ENCODE measurements at regions not wholly inside any gene's neighbourhood (a gene's known extent, or its start where the extent isn't known, plus 50 kb on each side); places are given as distances from the start of the nearest gene placed in this dataset.

GRCh38 chr5:36435516-36435915 is 133.8 kb upstream of the RANBP3L start:
- no peak overlapping the region for H3K27ac ChIP-seq
- no peak overlapping the region for H3K4me3 ChIP-seq
- H3K27me3 ChIP-seq: peaks cover 0 to 2% of the 10 kb centered on the region in 2 donors
- intact Hi-C loops (cut with DNase I): no loop called here
- no peak for TF ChIP-seq CTCF (IDR thresholded peaks at IDR 0.05)
- no peaks in the 10 kb centered on the region for H3K9me3 ChIP-seq
- no peaks in the 10 kb centered on the region for H3K4me1 ChIP-seq
- H3K36me3 ChIP-seq: no peaks in the 10 kb centered on the region
- DNase-seq (no peak), ATAC-seq (no peak)

- DNase-seq (no peak), ATAC-seq (no peak)
- H3K9me3 ChIP-seq: no peaks in the 10 kb centered on the region
- no peak overlapping the region for H3K4me3 ChIP-seq
- no peaks in the 10 kb centered on the region for H3K4me1 ChIP-seq
- intact Hi-C loops (cut with DNase I): no loop called here
- TF ChIP-seq CTCF (IDR thresholded peaks at IDR 0.05): no peak
- H3K27ac ChIP-seq: no peak overlapping the region
- peaks cover 0 to 2% of the 10 kb centered on the region in 2 donors for H3K27me3 ChIP-seq
- no peaks in the 10 kb centered on the region for H3K36me3 ChIP-seq
Measured at GRCh38 chr5:36436306-36436705, 134.6 kb upstream of the RANBP3L start.

- Histone ChIP-seq H3K27ac (no peak overlapping the region), H3K36me3 (no peaks in the 10 kb centered on the region), H3K27me3 (peaks cover 0 to 2% of the 10 kb centered on the region in 2 donors), H3K4me3 (no peak overlapping the region), H3K9me3 (no peaks in the 10 kb centered on the region), H3K4me1 (no peaks in the 10 kb centered on the region)
- DNase-seq (no peak), ATAC-seq (no peak)
- intact Hi-C loops (cut with DNase I): no loop called here
- TF ChIP-seq CTCF (IDR thresholded peaks at IDR 0.05): no peak
Measured at GRCh38 chr5:36438765-36439561, 137.3 kb upstream of the RANBP3L start.

- DNase-seq (no peak), ATAC-seq (no peak)
- H3K27me3 ChIP-seq: no peaks in the 10 kb centered on the region
- no peaks in the 10 kb centered on the region for H3K9me3 ChIP-seq
- no peak for TF ChIP-seq CTCF (IDR thresholded peaks at IDR 0.05)
- intact Hi-C loops (cut with DNase I): no loop called here
- H3K27ac ChIP-seq: no peak overlapping the region
- no peak overlapping the region for H3K4me3 ChIP-seq
- H3K4me1 ChIP-seq: no peaks in the 10 kb centered on the region
- H3K36me3 ChIP-seq: no peaks in the 10 kb centered on the region
Measured at GRCh38 chr5:36440300-36440699, 138.6 kb upstream of the RANBP3L start.

GRCh38 chr5:36441280-36441679 is 139.6 kb upstream of the RANBP3L start:
- H3K4me3 ChIP-seq: no peak overlapping the region
- H3K27ac ChIP-seq: no peak overlapping the region
- H3K27me3 ChIP-seq: no peaks in the 10 kb centered on the region
- intact Hi-C loops (cut with DNase I): no loop called here
- ATAC-seq (no peak), DNase-seq (no peak)
- no peaks in the 10 kb centered on the region for H3K9me3 ChIP-seq
- H3K4me1 ChIP-seq: no peaks in the 10 kb centered on the region
- TF ChIP-seq CTCF (IDR thresholded peaks at IDR 0.05): no peak
- no peaks in the 10 kb centered on the region for H3K36me3 ChIP-seq

Measured in left lung (tissue), 4 donors.